ENCODE measurements at regions not wholly inside any gene's neighbourhood (a gene's known extent, or its start where the extent isn't known, plus 50 kb on each side); places are given as distances from the start of the nearest gene placed in this dataset.

- no peak for ATAC-seq (ENCODE audit: insufficient read depth, low FRiP score)
- 83 to 92% methylated on average over 6 of the region's 6 CpGs for WGBS, 2 donors
- Histone ChIP-seq H3K9ac (ENCODE audit: insufficient read depth in 1 of 2, low read length in 2 of 2) (no peak overlapping the region), H3K4me1 (ENCODE audit: control insufficient read depth in 5 of 5, insufficient read depth in 5 of 5, low read length in 5 of 5) (peaks cover 0 to 9% (median 6%) of the 10 kb centered on the region in 5 donors), H3K36me3 (ENCODE audit: control insufficient read depth in 4 of 4, insufficient read depth in 4 of 4, low read length in 4 of 4) (no peaks in the 10 kb centered on the region), H3K9me3 (ENCODE audit: control insufficient read depth in 4 of 4, insufficient read depth in 3 of 4, low read length in 3 of 4) (no peaks in the 10 kb centered on the region), H3K27me3 (ENCODE audit: control insufficient read depth in 3 of 3, insufficient read depth in 3 of 3, low read length in 2 of 3) (no peaks in the 10 kb centered on the region), H3K27ac (ENCODE audit: low read depth in 1 of 2, low read length in 1 of 2) (peak overlapping the region in 1 of 2 donors; percentile 86), H3K4me3 (no peak overlapping the region)
- DNase-seq = no peak
- TF ChIP-seq, protein P1, sequence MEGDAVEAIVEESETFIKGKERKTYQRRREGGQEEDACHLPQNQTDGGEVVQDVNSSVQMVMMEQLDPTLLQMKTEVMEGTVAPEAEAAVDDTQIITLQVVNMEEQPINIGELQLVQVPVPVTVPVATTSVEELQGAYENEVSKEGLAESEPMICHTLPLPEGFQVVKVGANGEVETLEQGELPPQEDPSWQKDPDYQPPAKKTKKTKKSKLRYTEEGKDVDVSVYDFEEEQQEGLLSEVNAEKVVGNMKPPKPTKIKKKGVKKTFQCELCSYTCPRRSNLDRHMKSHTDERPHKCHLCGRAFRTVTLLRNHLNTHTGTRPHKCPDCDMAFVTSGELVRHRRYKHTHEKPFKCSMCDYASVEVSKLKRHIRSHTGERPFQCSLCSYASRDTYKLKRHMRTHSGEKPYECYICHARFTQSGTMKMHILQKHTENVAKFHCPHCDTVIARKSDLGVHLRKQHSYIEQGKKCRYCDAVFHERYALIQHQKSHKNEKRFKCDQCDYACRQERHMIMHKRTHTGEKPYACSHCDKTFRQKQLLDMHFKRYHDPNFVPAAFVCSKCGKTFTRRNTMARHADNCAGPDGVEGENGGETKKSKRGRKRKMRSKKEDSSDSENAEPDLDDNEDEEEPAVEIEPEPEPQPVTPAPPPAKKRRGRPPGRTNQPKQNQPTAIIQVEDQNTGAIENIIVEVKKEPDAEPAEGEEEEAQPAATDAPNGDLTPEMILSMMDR (IDR thresholded peaks at IDR 0.05; ENCODE audit: control extremely low read depth, extremely low read depth) = no peak
Observed at GRCh38 chr3:157097198-157097597, 62.7 kb downstream of the CCNL1 start.

- DNase-seq = no peak
- WGBS, 2 donors = 94% methylated on average over 5 of the region's 5 CpGs
- ATAC-seq (ENCODE audit: insufficient read depth, low FRiP score) = no peak
- Histone ChIP-seq H3K9ac (ENCODE audit: insufficient read depth in 1 of 2, low read length in 2 of 2) (no peak overlapping the region), H3K27ac (ENCODE audit: low read depth in 1 of 2, low read length in 1 of 2) (peak overlapping the region in 1 of 2 donors; percentile 86), H3K27me3 (ENCODE audit: control insufficient read depth in 3 of 3, insufficient read depth in 3 of 3, low read length in 2 of 3) (no peaks in the 10 kb centered on the region), H3K9me3 (ENCODE audit: control insufficient read depth in 4 of 4, insufficient read depth in 3 of 4, low read length in 3 of 4) (no peaks in the 10 kb centered on the region), H3K36me3 (ENCODE audit: control insufficient read depth in 4 of 4, insufficient read depth in 4 of 4, low read length in 4 of 4) (no peaks in the 10 kb centered on the region), H3K4me1 (ENCODE audit: control insufficient read depth in 5 of 5, insufficient read depth in 5 of 5, low read length in 5 of 5) (peaks cover 0 to 9% (median 6%) of the 10 kb centered on the region in 5 donors), H3K4me3 (no peak overlapping the region)
- TF ChIP-seq, protein P1 (IDR thresholded peaks at IDR 0.05; ENCODE audit: control extremely low read depth, extremely low read depth) = no peak
Observed at GRCh38 chr3:157096328-157096727, 63.6 kb downstream of the CCNL1 start.

Data from lung (tissue), 11 donors.